Activated naive CD8-positive, alpha-beta T cell treated with anti-CD3 and anti-CD28 coated beads, Interleukin-2, amount 50 U/mL, for 24 hours (primary cell): ENCODE measurements at regions not wholly inside any gene's neighbourhood (a gene's known extent, or its start where the extent isn't known, plus 50 kb on each side); places are given as distances from the start of the nearest gene placed in this dataset.
"Not testable (repeated sequence)": the region's sequence is repeated elsewhere in the genome, so short reads cannot be mapped to it uniquely, and the experiment has no call there.

Source experiments
- ATAC-seq: fragments of 150-1000 bp; cut with Tn5 transposase; one replicate; pipeline ENCODE4 v1.10.0; 2021
- DNase-seq: peaks from one replicate; pipeline ENCODE4 v3.0.0; 2021
- H3K27ac Mint-ChIP-seq: one replicate; pipeline ENCODE4 v1.8.0; 2021; ENCODE audit warnings: mild to moderate bottlenecking, mixed read lengths
- H3K27me3 Mint-ChIP-seq: one replicate; pipeline ENCODE4 v1.8.0; 2021; ENCODE audit warnings: mixed read lengths
- H3K36me3 Mint-ChIP-seq: one replicate; pipeline ENCODE4 v1.8.0; 2021; ENCODE audit warnings: low read depth, mixed read lengths
- H3K4me1 Mint-ChIP-seq: one replicate; pipeline ENCODE4 v1.8.0; 2021; ENCODE audit warnings: mixed read lengths
- H3K4me3 Mint-ChIP-seq: one replicate; pipeline ENCODE4 v1.8.0; 2021; ENCODE audit warnings: mild to moderate bottlenecking, moderate library complexity, mixed read lengths
- H3K9me3 Mint-ChIP-seq: one replicate; pipeline ENCODE4 v1.8.0; 2021; ENCODE audit warnings: mixed read lengths

DNA sequence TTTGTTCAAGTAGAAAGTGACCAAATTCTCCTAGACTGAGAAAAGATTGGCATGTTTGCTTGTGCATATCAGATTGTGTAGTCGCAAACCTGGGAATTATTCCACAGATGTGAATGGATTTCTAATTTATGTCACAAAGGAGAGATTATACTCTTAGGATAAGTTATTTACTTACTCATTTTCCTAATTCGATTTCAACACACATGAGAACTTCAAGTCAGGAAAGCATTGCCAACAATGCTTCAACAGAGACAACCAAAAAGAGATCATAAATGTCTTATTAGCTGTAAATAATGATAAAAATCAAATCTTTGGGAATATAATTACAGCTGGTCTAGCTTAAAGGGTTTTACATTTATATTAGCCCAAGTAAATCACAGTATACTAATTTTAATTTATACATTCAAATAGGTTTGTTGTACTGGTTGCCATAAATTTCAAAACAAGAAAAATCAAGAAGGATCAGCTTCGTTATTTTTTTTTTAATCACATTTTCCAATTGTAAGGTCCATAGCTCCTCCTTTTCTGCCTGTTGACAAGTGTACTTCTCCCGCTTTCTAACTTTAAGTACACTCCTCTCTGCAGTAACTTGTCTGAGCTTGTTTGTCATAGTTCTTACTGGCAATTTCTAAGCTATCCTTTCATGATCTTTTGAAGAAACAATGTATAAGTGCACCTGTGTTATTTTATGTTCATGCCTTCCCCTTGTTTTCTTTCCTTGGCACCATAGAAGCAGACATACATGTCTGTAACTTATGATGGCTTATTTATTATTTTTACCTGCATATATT is 246.6 kb downstream of the DEPDC1B start:
- no peak overlapping the region for H3K4me3 Mint-ChIP-seq
- DNase-seq (no peak), ATAC-seq (no peak)
- no peaks in the 10 kb centered on the region for H3K4me1 Mint-ChIP-seq
- H3K36me3 Mint-ChIP-seq: no peaks in the 10 kb centered on the region
- no peaks in the 10 kb centered on the region for H3K27me3 Mint-ChIP-seq
- H3K9me3 Mint-ChIP-seq: no peaks in the 10 kb centered on the region
- no peak overlapping the region for H3K27ac Mint-ChIP-seq

DNA sequence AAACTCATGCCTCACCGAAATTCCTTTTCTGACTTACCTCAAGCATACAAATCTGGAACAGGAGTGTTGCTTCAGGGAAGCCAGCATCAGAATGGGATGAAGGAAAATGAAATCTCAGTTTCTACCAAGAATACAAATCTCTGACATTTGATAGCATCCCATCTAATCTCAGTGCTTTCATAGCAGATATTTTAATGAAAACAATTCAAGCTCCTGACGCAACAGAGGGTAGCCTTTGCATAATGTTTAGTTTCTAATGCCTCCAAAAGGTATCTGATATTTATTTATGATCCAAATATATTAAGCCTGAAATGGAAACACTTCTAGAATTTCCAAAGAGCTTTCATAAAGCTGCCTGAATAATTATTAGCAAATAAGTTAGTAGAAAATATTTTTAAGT is 251.4 kb downstream of the DEPDC1B start:
- H3K4me1 Mint-ChIP-seq: no peaks in the 10 kb centered on the region
- H3K27ac Mint-ChIP-seq: no peak overlapping the region
- no peak overlapping the region for H3K4me3 Mint-ChIP-seq
- no peaks in the 10 kb centered on the region for H3K9me3 Mint-ChIP-seq
- no peaks in the 10 kb centered on the region for H3K36me3 Mint-ChIP-seq
- DNase-seq: no peak
- no peaks in the 10 kb centered on the region for H3K27me3 Mint-ChIP-seq
- ATAC-seq: no peak

DNA sequence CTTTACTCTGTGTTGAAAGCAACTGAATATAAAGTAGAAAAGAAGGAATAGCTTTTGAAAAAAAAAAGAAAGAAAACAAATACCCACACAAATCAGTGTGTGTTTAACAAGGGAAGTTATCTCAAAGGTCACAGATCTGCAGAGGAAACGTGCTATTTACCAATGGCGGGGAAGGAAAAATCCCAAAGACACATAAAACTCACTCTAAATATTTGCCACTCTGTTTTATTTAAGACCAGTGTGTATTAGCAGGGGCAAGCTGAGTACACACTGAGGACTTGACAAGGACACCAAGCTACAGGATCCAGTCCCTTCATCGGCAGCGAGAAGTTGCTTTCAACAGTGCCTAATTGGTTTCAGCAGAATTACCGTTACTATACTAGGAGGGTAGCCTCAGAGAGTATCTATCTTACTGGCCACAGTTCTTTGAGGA is 252.5 kb downstream of the DEPDC1B start:
- H3K36me3 Mint-ChIP-seq: no peaks in the 10 kb centered on the region

DNA sequence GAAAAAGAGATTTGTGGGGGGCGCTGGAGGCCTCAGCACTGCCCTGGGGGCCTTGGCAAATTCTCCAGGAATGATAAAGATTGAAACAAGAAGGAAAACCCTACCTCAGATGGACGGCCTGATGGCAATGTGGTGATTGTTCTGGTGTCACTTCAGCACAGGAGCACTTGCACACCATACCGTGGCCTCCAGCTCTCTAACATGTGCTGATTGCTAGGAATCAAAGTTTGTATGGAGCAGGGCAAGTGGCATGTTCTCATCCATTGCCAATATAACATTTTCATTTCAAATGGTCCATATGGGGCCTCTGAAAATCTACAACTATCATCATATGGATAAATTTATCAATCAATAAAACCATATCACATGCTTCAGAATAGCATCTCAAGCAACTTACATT is 253.0 kb downstream of the DEPDC1B start:
- Mint-ChIP-seq H3K9me3 (peaks cover 8% of the 10 kb centered on the region), H3K36me3 (no peaks in the 10 kb centered on the region), H3K27ac (no peak overlapping the region), H3K4me1 (no peaks in the 10 kb centered on the region), H3K27me3 (no peaks in the 10 kb centered on the region), H3K4me3 (no peak overlapping the region)
- no peak for ATAC-seq
- no peak for DNase-seq

More for the DNA sequence above, 252.5 kb downstream of the DEPDC1B start:
- no peak overlapping the region for H3K27ac Mint-ChIP-seq
- peaks cover 4% of the 10 kb centered on the region for H3K9me3 Mint-ChIP-seq
- H3K4me3 Mint-ChIP-seq: no peak overlapping the region
- H3K27me3 Mint-ChIP-seq: no peaks in the 10 kb centered on the region
- no peak for ATAC-seq
- H3K4me1 Mint-ChIP-seq: no peaks in the 10 kb centered on the region
- no peak for DNase-seq

DNA sequence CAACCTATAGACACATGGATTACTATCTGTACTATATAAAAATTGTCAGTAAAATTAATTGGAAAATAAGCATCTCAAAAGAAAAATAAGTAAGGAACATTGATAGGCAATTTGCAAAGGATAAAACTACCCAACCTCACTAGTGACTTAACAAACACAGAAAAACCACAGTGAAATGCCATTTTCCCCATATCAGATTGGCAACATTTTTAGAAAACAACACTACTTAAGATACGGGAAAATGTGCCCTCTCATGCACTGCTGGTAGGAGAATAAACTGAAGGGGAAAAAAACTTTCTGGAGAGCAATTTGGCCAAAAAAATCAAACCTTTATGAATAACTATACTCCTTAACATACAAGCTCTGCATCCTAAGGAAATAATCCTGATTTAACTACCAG is 254.0 kb downstream of the DEPDC1B start:
- H3K9me3 Mint-ChIP-seq: peaks cover 13% of the 10 kb centered on the region
- no peaks in the 10 kb centered on the region for H3K27me3 Mint-ChIP-seq
- no peak overlapping the region for H3K4me3 Mint-ChIP-seq
- H3K4me1 Mint-ChIP-seq: no peaks in the 10 kb centered on the region
- H3K27ac Mint-ChIP-seq: no peak overlapping the region
- H3K36me3 Mint-ChIP-seq: no peaks in the 10 kb centered on the region
- no peak for ATAC-seq
- no peak for DNase-seq

DNA sequence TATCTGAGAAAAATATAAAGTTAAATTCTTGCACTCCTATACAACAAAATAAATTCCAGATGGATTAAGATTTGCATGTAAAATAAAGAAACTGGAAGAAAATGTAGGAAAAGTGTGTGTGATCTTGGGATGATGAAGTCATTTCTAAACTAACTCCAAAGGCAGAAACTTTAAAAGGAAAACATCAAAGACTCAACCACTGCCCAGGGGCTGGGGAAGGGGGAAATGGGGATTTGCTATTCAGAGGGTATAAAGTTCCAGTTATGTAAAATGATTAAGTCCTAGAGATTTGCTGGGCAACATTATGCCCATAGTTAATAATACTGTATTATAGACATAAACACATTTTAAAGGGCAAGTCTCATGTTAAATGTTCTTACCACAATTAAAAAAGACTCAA is 254.5 kb downstream of the DEPDC1B start:
- Mint-ChIP-seq H3K4me3 (no peak overlapping the region), H3K4me1 (no peaks in the 10 kb centered on the region), H3K27me3 (no peaks in the 10 kb centered on the region), H3K36me3 (no peaks in the 10 kb centered on the region), H3K9me3 (peaks cover 13% of the 10 kb centered on the region), H3K27ac (no peak overlapping the region)
- ATAC-seq (no peak), DNase-seq (no peak)

DNA sequence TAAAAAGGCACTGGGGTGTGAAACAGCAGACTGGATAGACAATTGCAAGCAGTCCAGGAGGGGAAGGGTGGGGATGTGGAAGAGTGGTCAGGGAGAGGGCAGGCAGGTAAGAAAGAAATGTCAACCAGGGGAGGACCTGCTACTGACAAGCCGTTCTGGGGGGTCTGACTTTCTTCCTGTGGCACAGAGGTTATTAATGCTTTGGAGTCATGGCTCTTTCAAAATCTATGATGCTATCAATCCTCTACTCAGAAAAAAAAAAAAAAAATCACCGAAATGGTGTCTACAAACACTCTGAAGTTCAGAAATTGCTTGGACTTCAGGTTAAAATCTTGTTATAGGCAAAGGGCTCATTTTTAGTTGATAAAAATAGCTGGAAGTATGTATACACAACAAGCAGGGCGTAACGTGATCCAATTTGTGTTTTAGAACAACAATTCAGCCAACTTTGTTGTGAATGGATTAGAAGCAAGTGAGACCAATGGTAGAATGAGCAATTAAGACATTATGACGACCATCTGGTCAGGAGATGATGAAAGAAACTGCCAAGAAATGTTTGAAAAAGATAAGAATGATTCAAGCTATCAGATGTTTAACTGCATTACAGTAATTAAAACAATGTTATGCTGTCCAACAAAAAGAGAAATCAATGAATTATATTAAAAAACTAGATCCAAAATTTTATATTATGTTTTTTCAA is 255.2 kb downstream of the DEPDC1B start:
- DNase-seq (no peak), ATAC-seq (no peak)
- Mint-ChIP-seq H3K36me3 (no peaks in the 10 kb centered on the region), H3K4me3 (no peak overlapping the region), H3K27ac (no peak overlapping the region), H3K4me1 (no peaks in the 10 kb centered on the region), H3K9me3 (peaks cover 13% of the 10 kb centered on the region), H3K27me3 (no peaks in the 10 kb centered on the region)

DNA sequence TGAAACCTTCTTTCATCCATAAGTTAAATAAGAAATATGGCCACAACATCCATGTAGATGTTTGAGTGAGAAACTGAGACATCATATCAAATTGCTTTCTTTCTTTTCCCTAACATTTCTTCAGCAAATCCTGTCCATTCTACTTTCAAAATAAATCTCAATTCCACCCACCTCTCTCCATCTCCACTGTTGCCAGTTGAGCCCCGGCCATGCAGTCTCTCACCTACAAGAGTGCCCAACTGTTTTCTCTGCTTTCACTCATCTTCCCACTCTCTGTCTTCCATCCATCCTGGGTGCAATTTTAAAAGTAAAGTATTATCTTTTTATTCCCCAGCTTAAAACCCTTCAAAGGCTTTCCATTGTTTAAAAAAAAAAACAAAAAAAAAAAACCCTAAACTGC is 260.4 kb downstream of the DEPDC1B start:
- H3K27ac Mint-ChIP-seq: no peak overlapping the region
- H3K36me3 Mint-ChIP-seq: no peaks in the 10 kb centered on the region
- no peak overlapping the region for H3K4me3 Mint-ChIP-seq
- H3K9me3 Mint-ChIP-seq: peaks cover 13% of the 10 kb centered on the region
- DNase-seq (no peak), ATAC-seq (no peak)
- no peaks in the 10 kb centered on the region for H3K4me1 Mint-ChIP-seq
- H3K27me3 Mint-ChIP-seq: no peaks in the 10 kb centered on the region

DNA sequence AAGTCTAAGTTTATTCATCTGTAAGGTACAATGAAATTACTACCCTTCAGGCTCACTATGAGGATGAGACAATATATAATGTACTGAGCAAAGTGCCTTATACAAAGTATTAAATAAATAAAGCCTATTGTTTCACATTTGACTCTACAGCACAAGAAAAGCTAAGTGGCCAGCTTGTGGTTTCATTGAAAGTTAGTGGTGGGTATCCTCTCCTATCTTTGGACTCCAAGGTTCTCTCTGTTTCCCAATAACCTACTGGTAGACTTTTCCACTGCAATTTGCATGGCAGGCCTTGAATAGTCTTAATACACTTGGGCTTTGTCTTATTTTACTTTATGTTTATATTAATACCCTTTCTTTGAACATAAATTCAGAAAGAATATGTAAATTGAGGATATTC is 262.7 kb downstream of the DEPDC1B start:
- ATAC-seq (no peak), DNase-seq (no peak)
- Mint-ChIP-seq H3K27me3 (no peaks in the 10 kb centered on the region), H3K4me3 (no peak overlapping the region), H3K4me1 (no peaks in the 10 kb centered on the region), H3K27ac (no peak overlapping the region), H3K9me3 (peaks cover 12% of the 10 kb centered on the region), H3K36me3 (no peaks in the 10 kb centered on the region)

DNA sequence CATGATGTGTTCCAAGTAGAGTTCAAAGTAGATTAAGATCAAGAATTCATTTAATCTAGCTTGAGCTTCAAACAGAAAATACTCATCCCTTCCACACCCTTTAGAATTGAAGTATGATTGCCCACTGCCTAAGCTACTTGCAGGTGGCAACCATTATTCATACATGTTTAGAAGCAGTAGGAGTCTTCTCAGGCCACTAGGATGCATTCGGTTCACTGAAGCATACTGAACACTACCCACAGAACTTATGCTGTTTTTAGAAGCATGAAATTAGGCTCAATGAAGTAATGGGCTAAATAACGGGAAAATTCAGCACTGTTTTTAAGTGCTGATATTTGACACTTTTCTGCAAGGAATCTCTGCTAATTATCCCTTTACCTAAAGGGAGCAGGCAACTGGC is 263.4 kb downstream of the DEPDC1B start:
- no peaks in the 10 kb centered on the region for H3K36me3 Mint-ChIP-seq
- H3K4me1 Mint-ChIP-seq: no peaks in the 10 kb centered on the region
- H3K27me3 Mint-ChIP-seq: no peaks in the 10 kb centered on the region
- no peak overlapping the region for H3K4me3 Mint-ChIP-seq
- ATAC-seq (no peak), DNase-seq (no peak)
- no peak overlapping the region for H3K27ac Mint-ChIP-seq
- H3K9me3 Mint-ChIP-seq: peaks cover 8% of the 10 kb centered on the region

DNA sequence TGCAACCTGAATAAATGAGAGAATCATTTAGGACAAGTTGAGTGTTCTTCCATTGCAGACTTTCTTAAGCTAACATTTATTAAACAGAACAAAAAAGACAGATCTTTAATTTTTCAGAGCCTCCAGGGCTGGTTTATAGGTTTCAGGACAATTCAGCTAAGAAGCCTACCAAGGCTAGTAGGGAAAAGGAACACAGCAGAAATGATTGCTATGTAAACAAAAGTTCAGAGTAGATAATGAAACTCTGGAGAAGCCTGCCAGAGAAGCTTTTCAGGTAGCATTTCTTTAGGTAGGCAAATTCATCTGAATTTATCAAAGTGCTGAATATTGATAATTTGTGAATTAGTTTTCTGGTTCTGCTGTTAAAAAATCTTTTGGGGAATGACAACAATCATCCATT is 264.2 kb downstream of the DEPDC1B start:
- H3K27me3 Mint-ChIP-seq: no peaks in the 10 kb centered on the region
- H3K36me3 Mint-ChIP-seq: no peaks in the 10 kb centered on the region
- ATAC-seq (no peak), DNase-seq (no peak)
- H3K4me1 Mint-ChIP-seq: no peaks in the 10 kb centered on the region
- H3K4me3 Mint-ChIP-seq: no peak overlapping the region
- peaks cover 6% of the 10 kb centered on the region for H3K9me3 Mint-ChIP-seq
- no peak overlapping the region for H3K27ac Mint-ChIP-seq

DNA sequence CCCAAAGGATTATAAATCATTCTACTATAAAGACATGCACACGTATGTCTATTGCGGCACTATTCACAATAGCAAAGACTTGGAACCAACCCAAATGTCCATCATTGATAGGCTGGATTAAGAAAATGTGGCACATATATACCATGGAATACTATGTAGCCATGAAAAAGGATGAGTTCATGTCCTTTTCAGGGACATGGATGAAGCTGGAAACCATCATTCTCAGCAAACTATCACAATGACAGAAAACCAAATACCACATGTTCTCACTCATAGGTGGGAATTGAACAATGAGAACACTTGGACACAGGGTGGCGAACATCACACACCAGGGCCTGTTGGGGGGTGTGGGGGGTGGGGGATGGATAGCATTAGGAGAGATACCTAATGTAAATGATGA is 273.8 kb downstream of the DEPDC1B start:
- DNase-seq, H3K9me3 Mint-ChIP-seq, ATAC-seq, H3K4me1 Mint-ChIP-seq, H3K4me3 Mint-ChIP-seq, H3K27me3 Mint-ChIP-seq, H3K36me3 Mint-ChIP-seq, H3K27ac Mint-ChIP-seq: not testable (repeated sequence)

DNA sequence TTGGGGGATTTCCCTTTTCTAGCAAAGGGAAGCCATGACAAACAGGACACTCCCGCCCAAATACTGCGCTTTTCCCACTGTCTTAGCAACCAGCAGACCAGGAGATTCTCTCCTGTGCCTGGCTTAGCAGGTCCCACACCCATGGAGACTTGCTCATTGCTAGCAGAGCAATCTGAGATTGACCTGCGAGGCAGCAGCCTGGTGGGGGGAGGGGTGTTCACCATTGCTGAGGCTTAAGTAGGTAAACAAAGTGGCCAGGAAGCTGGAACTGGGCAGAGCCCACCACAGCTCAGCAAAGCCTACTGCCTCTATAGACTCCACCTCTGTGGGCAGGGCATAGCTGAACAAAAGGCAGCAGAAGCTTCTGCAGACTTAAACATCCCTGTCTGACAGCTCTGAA is 279.2 kb downstream of the DEPDC1B start:
- not testable (repeated sequence) for H3K36me3 Mint-ChIP-seq, DNase-seq, H3K9me3 Mint-ChIP-seq, H3K4me3 Mint-ChIP-seq, H3K4me1 Mint-ChIP-seq, H3K27ac Mint-ChIP-seq, ATAC-seq, H3K27me3 Mint-ChIP-seq

DNA sequence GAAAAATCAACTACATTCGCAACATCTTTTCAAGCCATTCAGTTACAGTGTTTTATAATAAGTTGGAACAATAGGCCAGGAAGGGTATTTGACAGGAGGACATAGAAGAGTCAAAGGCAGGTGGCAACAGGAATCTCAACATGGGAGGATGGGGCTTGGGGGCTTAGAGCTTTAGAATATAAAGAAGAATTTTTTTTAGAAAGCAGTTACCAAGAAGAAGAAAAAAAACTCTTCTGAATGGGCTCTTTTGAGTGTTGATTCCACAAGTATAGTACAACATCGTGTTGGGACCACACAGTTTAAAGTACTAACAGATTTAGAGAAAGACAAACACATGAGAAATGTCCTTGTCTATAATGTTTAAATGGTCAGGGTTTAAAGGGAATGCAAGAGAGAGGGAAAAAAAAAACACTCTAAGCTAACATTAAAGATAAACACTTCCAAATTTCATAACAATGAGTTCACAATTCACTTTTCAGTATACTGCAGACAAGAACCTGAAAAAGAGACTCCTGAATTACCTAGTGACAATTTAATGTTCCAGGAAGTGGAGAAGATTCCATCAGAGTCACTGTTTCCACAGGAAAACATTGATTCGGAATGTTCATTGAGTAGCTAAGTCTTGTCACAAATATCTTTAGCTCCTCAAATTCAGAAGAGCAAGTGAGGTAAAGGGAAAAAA is 282.3 kb downstream of the DEPDC1B start:
- H3K36me3 Mint-ChIP-seq: no peaks in the 10 kb centered on the region
- H3K9me3 Mint-ChIP-seq: no peaks in the 10 kb centered on the region
- no peak overlapping the region for H3K4me3 Mint-ChIP-seq
- no peak for DNase-seq
- no peak overlapping the region for H3K27ac Mint-ChIP-seq
- no peaks in the 10 kb centered on the region for H3K27me3 Mint-ChIP-seq
- H3K4me1 Mint-ChIP-seq: no peaks in the 10 kb centered on the region
- ATAC-seq: no peak

DNA sequence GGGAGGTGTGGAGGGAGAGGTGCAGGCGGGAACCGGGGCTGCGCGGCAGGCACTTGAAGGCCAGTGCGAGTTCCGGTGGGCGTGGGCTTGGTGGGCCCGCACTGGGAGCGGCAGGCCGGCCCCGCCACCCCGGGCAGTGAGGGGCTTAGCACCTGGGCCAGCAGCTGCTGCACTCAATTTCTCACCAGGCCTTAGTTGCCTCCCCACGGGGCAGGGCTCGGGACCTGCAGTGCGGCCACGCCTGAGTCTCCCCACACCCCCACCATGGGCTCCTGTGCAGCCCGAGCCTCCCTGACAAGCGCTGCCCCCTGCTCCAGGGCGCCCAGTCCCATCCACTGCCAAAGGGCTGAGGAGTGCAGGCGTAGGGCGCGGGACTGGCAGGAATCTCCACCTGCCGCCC is 284.5 kb downstream of the DEPDC1B start:
- Mint-ChIP-seq H3K36me3 (no peaks in the 10 kb centered on the region), H3K27ac (no peak overlapping the region), H3K9me3 (no peaks in the 10 kb centered on the region), H3K4me1 (no peaks in the 10 kb centered on the region), H3K4me3 (no peak overlapping the region), H3K27me3 (no peaks in the 10 kb centered on the region)
- DNase-seq (no peak), ATAC-seq (no peak)
